ENCODE measurements at regions not wholly inside any gene's neighbourhood (a gene's known extent, or its start where the extent isn't known, plus 50 kb on each side); places are given as distances from the start of the nearest gene placed in this dataset.
"Not testable (repeated sequence)": the region's sequence is repeated elsewhere in the genome, so short reads cannot be mapped to it uniquely, and the experiment has no call there.

DNA sequence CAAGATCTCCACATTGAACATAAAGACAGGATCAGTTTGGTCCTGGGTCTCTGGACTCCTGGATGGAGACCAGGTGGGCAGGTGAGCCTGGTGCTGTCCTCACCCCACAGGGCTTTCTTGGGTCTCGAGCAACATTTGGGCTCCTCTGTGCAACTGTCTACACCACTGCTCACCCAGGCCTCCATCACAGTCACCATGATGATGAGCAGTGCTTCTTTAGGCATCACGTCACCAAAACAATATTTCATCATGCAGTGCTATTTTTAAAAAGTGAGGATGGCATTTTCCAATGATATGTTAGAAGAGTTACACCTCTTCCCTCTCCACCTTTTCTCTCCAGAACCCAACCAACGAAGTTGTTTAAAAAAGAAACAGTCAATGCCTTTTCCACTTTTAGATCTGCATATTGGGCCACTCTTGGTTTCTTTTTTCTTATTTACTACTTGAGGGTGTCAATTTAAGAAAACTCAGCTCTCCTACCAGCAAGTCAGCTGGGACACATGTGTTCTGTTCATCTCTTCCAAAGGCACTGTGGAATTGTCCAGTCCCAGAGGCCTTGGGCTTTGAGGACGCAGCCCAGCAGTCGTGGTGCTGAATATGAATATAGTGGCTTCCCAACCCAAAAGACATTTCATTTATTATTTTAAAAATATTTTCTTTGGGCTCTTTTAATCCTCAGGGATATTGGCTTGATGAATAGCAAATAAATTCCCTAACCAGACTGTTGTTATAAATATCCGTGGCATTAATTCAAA is 405.7 kb downstream of the KCNRG start:
- DNase-seq (ENCODE audit: low read depth), result no peak
- H3K4me3 ChIP-seq (ENCODE audit: low read depth, low read length), result no peak overlapping the region
- TF ChIP-seq, protein P1, sequence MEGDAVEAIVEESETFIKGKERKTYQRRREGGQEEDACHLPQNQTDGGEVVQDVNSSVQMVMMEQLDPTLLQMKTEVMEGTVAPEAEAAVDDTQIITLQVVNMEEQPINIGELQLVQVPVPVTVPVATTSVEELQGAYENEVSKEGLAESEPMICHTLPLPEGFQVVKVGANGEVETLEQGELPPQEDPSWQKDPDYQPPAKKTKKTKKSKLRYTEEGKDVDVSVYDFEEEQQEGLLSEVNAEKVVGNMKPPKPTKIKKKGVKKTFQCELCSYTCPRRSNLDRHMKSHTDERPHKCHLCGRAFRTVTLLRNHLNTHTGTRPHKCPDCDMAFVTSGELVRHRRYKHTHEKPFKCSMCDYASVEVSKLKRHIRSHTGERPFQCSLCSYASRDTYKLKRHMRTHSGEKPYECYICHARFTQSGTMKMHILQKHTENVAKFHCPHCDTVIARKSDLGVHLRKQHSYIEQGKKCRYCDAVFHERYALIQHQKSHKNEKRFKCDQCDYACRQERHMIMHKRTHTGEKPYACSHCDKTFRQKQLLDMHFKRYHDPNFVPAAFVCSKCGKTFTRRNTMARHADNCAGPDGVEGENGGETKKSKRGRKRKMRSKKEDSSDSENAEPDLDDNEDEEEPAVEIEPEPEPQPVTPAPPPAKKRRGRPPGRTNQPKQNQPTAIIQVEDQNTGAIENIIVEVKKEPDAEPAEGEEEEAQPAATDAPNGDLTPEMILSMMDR (IDR thresholded peaks at IDR 0.05; ENCODE audit: low read depth, low read length, missing control alignments), result no peak

DNA sequence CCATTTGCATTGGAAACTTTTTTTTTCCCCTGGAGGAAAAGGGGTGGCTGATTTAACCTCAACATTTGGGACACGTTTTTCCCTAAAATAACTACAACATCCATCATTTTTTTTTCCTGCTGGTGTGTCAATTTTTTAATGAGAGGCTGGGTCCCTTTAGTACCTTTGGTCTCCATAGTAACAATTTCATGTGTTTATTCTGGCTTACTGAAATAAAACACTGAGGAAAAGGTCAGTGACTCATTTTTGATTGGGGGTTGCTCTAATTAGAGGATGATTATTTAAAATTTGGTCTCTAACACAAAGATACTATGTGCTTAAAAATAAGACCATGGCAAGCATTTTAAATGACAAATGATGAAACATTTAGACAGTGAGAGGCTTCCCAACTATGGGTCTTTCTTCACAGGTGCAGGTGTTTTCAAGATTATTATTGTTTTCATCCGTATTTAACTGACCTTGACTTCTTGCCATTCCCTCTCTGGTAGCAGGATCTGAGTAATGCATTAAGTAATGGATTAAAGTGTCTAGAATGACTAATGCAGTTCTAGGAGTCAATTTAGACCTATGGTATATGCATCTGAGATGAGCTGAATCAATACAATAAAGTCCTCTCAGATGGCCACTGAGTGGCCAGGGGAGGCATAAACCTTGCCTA is 406.4 kb downstream of the KCNRG start:
- DNase-seq (ENCODE audit: low read depth), result no peak
- TF ChIP-seq, protein P1 (IDR thresholded peaks at IDR 0.05; ENCODE audit: low read depth, low read length, missing control alignments), result no peak

DNA sequence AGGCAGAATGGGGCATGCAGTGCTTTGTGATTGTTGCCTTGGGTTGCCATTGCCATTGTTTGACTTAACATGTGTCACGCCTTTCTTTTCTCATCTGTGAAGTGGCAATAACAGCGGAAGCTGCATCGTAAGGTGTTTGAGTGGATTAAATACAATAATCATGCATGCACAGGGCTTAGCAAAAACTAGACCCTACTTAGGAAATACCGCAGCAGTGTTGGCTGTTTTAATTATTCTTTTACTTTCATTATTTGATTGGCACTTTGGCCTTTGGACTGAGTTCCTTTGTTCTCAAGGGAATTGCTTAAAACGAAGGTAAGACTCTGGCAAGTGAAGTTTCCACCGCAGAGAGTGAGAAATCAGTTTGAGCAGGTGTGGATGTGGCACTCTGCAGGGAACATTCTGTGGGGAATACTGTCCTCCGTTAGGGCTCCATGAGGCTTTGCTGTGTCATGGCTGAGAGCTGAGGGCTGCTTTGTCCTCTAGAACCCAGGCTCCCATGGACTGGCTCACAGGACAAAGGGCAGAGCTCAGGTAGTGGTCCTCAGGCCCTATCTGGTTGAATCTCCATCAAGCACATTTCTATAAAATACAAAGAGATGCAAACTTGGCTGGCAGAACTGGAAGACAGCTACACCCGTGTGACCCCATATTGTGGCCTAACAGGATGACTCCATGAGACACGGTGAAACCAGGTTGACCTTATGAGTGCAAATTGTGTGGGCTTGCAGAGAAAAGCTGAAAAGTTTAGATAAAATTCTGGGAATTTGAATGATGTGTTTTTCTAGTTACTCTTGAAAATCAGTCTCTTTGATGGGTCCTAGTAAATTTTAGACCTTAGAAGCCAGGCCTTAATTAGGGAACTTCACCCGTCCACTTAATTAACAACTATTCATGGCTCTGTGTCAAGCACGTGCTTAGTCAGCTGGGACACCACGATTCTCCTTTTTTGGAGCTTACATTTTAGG is 407.2 kb downstream of the KCNRG start:
- TF ChIP-seq, protein P1 (IDR thresholded peaks at IDR 0.05; ENCODE audit: low read depth, low read length, missing control alignments), result no peak
- DNase-seq (ENCODE audit: low read depth), result no peak
- H3K4me3 ChIP-seq (ENCODE audit: low read depth, low read length), result no peak overlapping the region

More for the DNA sequence above, 406.4 kb downstream of the KCNRG start:
- H3K4me3 ChIP-seq (ENCODE audit: low read depth, low read length), result no peak overlapping the region

DNA sequence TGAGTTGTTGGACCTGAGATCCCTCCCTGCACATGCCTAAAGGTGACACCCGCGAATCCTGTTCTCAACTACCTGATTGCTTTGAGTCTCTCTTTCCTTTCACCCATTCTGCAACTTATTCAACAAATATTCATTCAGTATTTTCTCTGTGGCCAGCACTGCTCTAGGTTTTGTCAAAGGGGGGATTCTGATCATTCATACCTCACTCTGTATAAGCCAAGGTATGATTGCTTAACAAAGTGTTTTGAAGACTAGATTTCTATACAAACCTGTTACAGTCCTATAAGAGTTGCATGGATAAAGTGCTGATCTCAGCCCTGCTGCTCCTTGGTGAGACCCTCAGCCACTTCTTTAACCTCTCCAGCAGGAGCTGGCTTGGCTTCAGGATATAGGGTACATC is 409.7 kb downstream of the KCNRG start:
- no peak overlapping the region for H3K4me3 ChIP-seq (ENCODE audit: low read depth, low read length)
- TF ChIP-seq, protein P1 (IDR thresholded peaks at IDR 0.05; ENCODE audit: low read depth, low read length, missing control alignments), result no peak

DNA sequence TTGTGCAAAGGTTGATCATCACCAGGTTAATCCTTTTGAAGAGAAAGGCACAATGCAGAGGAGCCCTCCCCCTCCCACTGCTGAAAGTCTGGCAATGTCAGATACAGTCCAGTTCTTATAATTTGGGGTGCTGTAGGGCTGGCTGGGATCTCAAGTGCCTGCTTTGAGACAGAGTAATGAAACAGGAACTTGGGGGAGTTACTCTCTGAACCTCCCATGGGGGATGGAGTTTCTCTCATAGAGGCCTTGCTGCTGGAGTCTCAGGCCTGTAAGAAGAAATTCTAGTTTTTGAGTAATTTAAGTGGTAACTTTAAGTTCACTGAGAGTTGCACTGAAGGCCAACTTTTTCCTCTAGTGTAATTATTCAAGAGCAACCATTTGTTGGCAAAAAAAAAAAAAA is 410.5 kb downstream of the KCNRG start:
- no peak overlapping the region for H3K4me3 ChIP-seq (ENCODE audit: low read depth, low read length)
- TF ChIP-seq, protein P1 (IDR thresholded peaks at IDR 0.05; ENCODE audit: low read depth, low read length, missing control alignments), result no peak
- no peak for DNase-seq (ENCODE audit: low read depth)

More for the DNA sequence above, 409.7 kb downstream of the KCNRG start:
- DNase-seq (ENCODE audit: low read depth), result no peak

DNA sequence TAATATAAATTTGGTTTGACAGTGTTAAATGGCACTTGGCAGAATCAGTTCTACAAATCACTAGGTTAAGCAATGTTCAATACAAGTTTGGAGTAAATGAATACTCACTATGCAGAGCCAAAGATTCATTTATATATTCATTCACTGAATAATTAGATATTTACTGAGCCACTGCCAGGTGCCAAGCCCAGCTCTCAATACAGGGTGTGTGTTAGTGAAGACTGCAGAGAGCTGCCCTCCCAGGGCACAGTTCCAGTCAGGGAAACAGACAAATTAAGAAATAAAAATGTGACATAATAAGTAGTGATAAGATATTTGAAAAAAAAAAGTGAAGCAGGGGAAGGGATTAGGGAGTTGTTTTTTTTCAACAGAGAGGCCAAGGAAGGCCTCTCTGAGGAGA is 411.7 kb downstream of the KCNRG start:
- TF ChIP-seq, protein P1 (IDR thresholded peaks at IDR 0.05; ENCODE audit: low read depth, low read length, missing control alignments), result no peak
- H3K4me3 ChIP-seq (ENCODE audit: low read depth, low read length), result no peak overlapping the region
- DNase-seq (ENCODE audit: low read depth), result no peak

DNA sequence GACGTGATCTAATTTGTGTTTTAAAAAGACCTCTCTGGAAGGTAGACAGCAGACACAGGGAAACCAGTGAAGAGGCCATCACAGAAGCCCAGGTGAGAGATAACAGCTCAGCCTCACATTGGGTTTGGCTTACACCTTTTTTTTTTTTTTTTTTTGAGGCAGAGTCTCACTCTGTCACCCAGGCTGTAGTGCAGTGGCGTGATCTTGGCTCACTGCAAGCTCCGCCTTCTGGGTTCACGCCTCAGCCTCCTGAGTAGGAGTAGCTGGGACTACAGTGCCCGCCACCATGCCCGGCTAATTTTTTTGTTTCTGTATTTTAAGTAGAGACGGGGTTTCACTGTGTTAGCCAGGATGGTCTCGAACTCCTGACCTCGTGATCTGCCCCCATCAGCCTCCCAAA is 412.3 kb downstream of the KCNRG start:
- H3K4me3 ChIP-seq (ENCODE audit: low read depth, low read length); DNase-seq (ENCODE audit: low read depth): not testable (repeated sequence)

Data from GM12864 (cell line).